C4-2B (cell line): ENCODE measurements at regions not wholly inside any gene's neighbourhood (a gene's known extent, or its start where the extent isn't known, plus 50 kb on each side); places are given as distances from the start of the nearest gene placed in this dataset.

Experiments
- CTCF ChIP-seq: fragments of 450-650 bp; conservative IDR thresholded peaks from 2 replicates; pipeline ENCODE4 v1.5.1; 2017; ENCODE audit warnings: mild to moderate bottlenecking
- ZFX ChIP-seq: fragments of 450-650 bp; IDR thresholded peaks from 2 replicates; pipeline ENCODE4 v1.6.1; 2017

GRCh38 chr12:19998411-19998810 lies 369.9 kb upstream of the PDE3A start:
- TF ChIP-seq CTCF (no peak), ZFX (no peak)
